Activated T-cell treated with anti-CD3 and anti-CD28 coated beads for 48 hours (primary cell): ENCODE measurements at regions not wholly inside any gene's neighbourhood (a gene's known extent, or its start where the extent isn't known, plus 50 kb on each side); places are given as distances from the start of the nearest gene placed in this dataset.

Experiments used
- DNase-seq: peaks from one replicate; pipeline ENCODE4 v3.0.0-alpha.2; 2020; ENCODE audit warnings: low read depth

DNA sequence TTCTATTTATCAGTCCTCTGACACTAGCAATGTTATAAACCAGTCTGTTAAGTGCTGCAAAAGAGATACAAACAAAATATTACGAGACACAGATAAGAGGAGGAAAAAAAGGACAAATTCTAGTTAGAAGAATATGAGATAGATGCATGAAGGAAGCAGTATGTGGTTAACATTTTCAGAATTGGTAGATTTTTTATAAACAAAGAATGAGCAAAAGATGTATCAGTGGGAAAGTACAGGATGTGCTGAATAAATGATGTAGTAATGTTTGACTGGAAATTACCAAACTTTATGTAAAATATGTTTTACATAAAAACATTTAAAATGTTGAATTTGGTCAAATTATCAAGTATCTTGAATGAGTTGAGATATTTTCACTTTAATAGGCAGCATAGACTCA is 574.2 kb downstream of the NUF2 start:
- no peak for DNase-seq

DNA sequence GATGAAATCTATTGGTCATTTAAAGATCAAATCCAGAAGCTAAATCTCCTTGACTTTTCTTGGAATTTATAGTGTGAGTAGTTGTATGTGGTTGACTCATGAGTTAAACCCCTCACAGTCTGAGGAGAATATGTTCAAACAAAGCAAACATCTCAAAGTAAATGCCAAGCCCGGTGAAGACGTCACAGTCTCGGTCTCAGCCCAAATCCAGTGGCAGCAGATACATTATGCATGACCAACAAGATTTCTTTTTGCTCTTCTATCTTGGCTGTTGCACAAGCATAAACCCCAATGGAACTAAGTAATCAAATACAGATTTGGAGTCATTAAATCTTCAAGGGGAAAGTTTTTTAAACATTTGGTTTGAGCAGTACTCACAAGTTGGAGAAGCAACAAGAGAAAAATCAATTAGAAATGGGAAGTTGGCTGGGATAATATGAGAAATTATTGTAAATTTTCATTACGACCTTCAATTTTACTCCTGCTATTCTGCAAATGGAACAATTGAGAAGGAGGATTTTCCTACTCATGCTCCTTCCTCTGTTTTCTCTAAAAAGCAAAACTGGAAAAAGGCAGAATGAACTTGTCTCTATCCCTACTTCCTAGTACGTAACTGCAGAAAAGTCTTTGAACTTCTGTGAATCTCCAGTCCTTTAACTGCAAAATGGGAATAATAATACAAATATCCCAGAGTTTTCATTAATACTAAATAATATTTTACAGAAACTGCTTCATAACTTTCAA is 575.8 kb downstream of the NUF2 start:
- DNase-seq = no peak

DNA sequence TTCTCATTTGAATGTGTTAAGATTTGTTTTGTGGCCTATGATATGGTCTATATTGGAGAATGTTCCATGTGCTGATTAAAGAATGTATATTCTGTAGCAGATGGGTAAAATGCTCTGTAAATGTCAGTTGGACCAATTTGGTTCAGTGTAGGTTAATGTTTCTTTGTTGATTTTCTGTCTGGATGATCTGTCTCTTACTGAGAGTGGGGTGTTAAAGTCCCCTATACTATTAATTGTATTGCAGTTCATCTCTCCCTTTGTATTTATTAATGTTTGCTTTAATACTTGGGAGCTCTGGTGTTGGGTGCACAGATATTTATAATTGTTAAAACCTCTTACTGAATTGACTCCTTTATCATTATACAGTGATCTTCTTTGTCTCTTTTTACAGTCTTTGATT is 584.5 kb downstream of the NUF2 start:
- no peak for DNase-seq

DNA sequence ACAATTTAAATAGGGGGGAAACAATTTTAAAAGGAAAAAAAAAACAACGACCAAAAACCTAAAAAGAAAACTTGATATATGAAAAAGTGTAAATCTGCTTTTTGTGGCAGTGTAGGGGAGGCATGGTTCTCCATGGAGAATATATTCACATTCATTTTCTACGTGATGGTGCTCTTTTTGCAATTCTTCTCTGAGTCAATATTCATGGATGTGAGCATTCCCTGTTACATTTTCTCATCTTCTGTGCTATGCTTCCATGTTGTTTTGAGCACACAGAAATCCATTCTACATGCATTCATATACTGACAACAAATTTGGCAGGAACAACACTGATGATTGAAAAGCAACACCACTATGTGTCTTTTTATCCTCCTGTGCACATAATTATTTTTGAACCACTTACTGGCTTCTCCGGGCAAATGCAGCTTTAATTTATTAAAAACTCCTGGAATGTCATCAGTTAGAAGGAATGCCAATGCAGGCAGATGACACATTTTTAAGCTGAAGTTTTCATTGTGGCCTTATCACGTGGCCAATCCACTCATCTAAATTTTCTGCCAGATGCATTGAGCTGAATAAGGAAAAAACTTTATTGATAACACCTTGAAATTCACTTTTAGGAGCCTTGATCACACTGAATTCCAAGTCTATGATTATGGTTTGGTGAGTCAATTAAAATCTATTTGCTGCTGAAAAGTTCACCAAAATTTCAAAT is 590.6 kb downstream of the NUF2 start:
- no peak for DNase-seq

DNA sequence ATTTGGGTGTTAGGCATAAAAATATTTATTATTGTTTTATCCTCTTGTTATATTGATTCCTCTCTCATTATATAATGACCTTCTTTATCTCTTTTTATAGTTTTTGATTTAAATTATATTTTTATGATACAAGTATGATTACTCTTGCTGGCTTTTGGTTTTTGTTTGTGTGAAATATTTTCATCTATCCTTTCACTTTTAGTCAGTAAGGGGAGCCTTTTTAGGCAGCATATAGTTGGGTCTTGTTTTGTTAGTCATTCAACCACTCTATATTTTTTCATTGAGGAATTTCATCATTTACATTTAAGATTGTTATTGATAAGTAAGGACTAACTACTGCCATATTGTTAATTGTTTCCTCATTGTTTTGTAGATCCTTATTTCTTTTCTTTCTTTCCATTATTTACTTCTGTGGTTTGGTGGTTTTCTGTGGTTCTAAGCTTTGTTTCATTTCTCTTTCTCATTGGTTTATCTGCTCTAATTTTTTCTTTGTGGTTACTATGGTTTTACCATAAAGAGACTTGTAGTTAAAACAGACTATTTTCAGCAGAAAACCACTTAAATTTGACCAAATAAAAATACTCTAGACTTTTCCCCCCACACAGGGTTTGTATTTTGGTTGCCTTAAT is 593.1 kb downstream of the NUF2 start:
- DNase-seq = no peak

DNA sequence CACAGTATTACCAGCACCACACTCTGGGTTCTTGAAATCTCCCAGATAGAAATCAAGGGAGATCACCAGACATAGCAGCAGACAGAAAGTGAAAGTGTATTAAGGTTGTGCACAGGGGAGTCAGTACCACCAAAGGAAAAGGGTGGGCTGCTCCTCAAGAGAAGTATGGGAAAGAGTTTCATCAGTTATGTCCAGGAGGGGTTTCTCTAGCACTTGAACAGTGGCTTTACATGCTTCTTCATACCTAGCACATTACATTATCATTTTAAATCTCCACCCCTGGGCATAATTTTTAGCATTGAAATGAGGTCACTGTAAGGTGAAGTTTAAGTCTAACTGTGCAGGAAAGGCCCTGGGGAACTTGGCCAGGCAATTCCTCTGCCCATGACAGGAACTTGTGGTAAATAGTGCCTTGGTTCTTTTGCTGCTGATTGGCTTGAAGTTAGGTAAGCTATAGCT is 601.0 kb downstream of the NUF2 start:
- DNase-seq = no peak

DNA sequence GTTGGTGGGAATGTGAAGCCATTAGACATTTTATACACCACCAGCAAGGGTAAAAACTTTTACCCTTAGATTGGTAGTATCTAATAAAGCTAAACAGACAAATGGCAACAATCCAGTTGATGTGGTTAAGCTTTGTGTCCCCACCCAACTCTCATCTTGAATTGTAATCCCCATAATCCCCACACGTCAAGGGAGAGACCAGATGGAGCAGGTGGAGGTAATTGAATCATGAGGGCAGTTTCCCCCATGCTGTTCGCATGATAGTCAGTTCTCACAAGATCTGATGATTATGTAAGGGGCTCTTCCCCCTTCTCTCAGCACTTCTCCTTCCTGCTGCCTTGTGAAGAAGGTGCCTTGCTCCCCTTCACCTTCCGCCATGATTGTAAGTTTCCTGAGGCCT is 602.3 kb downstream of the NUF2 start:
- DNase-seq = no peak

DNA sequence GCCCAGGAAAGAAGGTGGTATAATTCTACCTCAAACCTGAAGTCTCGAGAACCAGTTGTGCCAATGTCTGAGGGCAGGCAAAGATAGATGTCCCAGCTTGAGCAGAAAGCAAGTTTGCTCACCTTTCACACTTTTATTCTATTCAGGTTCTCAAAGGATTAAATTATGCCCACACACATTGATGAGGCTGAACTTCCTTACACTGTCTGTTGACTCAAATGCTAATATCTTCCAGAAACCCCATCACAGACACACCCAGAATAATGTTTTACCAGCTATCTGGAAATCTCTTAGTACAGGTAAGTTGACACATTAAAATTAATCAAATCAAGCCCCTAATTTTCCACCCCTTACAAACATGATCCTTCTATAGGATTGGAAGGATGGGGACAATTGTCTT is 605.7 kb downstream of the NUF2 start:
- no peak for DNase-seq

DNA sequence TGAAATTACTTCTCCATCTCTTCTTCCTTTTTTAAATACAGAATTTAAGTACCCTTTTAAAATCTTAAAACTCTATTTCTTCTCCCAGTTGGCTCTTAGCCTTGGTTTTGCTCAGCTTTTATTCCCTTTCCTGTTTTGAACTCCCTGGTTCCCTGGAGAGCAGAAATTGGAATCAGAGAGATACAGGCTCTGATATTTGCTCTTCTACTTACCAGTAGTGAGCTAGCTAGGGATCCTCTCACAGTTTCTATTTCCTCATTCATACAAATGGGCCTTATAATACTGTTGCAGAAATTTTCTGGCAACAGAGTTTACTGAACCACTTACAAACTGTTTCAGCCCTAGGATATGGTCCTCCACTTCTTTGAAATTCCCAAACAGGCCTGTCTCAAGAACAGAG is 606.3 kb downstream of the NUF2 start:
- no peak for DNase-seq

DNA sequence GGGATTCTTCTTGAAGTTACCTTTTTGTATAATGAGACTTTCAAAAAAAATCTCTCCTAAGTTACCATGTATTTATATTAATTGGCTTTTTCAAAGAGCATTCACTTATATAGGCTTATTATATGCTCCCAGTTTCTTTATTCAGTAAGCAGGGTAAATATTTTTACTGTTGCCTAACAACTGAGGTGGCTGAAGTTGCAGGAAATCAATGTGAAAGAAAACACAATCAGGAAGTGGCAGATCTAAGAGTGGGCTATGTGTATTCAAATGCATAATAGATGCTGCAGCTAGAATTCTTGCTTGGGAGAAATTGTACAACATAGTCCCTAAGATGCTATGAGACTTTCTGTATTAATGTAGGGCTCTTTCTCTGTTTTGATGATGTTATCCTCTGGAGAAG is 606.9 kb downstream of the NUF2 start:
- no peak for DNase-seq

DNA sequence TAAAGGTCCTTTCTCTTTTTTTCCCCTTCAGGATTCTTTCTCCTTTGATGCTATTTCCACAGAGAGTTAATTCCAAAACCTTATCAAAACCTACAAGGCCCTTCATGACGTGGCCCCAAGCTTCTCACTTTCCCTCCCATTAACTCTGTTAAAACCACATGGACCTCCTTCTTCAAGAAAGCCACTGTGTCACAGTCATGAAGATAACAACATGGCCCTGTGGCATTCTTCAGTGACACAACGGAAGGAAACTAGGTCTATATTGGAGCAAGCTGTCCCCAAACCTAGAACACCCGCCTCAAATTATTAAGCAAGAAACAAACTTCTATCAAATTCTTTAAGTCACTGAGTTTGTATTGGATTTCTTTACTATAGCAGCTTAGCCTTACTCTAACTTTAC is 611.1 kb downstream of the NUF2 start:
- DNase-seq = no peak

DNA sequence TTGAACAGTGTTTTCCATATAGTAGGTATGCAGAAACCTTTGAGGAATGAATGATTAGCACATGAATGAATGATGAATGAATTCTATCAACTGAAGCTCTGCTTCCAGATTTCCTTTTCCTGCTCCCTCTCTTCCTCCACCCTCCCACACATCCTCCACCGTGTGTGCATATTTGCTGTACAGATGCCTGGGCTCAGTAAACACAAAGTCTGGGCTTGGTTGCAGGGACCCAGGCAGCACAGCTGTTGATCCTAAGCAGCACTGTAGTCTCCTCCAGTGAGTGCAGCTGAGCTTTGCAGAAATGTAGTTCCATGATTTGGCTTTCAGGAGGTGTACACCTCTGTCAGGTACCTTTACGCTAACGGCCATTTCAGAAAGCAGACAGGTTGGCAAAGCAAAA is 611.7 kb downstream of the NUF2 start:
- DNase-seq = no peak

DNA sequence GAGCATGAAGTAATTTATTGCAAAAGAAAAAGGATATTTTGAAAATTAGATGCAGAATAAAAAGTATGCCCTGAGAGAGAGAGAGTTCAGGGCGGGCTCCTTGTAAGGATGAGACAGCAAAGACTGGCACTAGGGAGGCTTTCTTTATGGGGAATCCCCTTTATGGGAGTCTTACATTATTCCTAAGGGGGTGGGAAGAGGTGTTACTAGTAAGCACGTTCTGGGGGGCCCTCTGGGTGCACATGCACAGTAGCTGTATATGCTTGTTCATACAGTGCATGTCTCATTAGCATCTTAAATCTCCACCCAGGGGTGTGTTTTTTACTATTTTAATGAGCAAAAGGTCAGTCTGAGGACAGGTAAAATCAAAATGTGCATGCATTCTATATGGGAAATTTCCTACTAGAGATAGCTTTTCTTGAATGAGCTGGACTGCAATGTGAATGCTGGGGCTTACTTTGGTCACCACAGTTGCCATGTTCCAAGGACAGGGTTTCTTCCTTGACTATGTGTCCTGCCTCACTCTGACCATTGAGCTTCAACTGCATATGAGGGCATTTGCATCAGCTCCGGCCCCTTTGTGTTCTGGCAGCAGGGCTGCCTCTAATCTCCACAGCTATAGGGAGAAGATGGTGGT is 614.1 kb downstream of the NUF2 start:
- DNase-seq = no peak

DNA sequence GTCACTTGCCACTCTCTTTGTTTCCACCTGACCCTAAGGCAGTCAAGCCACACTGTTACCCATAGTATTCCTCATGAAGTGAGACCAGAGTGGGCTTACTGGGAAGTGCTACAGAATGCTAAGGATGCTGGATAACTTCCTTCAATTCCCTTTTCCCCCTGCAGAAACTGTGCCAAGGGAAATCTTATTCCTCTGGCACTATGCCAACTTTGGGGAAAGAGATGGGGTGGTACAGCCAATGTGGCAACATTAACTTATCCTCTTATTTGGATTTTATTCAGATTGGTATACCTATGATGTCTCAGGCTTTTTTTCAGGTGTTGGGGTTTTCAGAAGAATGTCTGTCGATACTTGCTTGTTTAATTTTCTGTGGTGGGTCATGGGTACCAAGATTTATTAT is 599.4 kb upstream of the PBX1 start:
- DNase-seq = no peak

DNA sequence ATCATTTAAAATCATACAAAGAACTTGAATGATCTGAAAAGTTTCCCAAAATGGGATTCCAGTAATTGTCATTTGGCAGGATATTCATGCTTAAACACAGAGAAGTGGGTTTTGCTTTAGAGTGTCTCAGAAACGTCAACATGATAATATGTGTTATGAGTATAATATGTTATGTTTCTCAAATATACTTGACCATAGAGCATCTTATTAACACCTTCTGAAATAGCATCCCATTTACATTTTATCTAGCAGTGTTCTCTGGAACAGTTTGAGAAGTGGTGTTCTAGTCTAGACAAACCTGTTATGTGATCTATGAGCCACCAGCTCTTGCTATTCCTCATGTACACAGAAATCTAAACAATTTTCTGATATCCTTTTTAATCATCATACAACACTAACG is 588.8 kb upstream of the PBX1 start:
- DNase-seq = no peak

DNA sequence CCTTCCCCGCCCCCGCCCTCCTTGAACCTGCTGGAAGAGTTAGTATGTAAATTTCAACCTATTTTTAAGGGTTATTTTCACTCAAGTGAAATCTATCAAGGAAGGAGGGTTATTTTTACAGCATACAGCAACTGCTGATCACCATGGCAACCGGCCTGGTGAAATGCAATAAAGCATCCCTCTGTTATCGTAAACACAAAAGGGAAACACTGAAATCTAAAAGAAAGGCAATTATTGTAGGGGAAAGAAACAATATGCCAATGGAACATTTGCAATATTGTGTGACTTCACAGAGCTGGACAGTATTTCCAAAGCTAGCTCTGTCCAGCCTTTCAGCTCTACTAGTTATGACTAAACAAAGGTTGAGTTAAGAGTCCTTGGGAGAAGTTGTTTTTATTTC is 588.3 kb upstream of the PBX1 start:
- no peak for DNase-seq

DNA sequence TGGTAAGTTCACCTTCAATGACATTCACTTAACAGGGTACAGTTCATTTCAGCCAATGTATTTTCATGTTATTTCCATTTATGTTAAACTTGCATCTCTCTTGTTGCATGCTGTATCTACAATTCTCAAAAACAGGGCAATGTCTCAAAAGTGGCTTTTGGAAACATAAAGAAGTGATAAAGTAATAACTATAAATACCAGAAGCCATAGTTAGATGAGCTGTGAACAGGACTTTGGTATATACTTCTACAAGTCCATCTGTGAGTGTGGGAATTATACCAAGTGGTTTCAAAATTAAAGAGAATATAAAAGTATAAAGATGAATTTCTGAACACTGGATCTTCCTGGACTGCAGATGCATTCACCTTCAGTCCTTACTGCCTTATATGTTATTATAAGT is 585.4 kb upstream of the PBX1 start:
- no peak for DNase-seq

DNA sequence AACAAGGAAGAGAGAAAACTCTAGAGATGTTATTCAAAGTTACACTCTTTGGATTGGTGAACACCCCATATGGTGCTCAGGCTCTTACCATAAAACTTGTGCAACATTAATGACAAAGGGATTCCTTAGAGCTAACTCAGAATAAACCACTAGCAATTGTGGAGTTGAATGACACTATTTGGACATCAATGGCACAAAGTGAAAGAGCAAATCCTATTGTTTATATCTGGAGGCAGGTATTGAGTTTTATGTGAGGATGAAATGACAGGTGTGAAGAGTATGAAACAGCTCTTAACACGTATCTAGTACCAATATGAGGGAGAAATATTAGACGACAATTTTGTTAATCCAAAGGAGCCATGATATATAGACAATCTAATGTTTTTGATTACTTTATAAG is 584.9 kb upstream of the PBX1 start:
- DNase-seq = no peak

DNA sequence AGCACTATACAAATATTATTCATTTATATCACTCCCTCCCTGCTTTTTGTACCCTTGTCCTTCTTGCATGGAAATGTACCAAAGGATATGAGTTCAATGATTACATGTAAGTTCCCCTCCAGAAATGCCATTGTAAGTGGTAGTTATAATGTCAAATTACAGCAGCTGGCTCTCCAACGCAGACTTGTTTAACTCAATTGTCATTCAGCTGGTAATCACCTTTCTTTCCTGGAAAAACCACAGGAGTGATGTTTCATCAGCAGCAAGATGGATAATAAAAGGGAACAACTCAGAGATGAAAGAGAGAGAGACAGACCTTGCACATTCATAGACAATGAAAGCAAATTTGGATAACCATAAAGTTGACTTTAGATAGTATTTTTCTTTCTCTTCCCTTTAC is 578.6 kb upstream of the PBX1 start:
- DNase-seq = no peak

DNA sequence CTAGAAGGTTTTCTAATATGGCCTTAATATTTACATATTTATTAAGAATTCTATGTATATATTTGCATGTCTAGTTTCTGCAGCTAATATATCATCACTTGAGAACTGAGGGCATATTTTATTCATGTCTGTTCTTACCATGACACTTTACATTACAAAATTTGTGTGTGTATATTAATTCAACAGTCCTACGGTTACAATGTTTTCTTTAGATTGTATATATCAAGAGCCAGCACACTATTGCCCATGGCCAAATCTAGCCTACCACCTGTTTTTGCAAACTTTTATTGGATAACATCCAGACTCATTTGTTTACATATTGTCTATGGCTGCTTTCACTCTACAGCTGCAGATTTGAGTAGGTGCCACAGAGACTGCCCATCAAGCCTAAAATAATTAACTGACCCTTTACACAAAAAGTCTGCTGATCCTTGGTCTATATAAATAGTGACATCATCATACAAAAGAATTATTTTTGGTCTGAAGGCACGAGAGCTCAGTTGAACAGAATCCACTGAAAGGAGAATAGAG is 577.4 kb upstream of the PBX1 start:
- no peak for DNase-seq

DNA sequence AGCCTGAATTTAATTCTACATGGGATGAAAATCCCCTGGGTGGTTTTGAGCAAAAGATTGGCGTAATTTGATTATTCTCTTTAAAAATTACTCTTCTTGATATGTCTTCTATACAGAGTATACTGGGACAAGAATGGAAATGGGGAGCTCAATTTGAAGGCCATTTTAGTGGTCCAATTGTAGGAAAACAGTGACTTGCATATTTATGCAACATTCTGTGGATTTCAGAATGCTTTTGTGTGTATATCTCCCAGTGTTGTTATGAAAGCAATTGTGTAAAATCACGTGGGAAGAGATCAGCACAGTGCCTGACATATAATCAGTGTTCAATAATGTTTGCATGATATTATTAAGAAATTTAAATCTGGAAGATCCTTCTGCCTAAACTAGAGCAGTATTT is 575.9 kb upstream of the PBX1 start:
- DNase-seq = no peak

DNA sequence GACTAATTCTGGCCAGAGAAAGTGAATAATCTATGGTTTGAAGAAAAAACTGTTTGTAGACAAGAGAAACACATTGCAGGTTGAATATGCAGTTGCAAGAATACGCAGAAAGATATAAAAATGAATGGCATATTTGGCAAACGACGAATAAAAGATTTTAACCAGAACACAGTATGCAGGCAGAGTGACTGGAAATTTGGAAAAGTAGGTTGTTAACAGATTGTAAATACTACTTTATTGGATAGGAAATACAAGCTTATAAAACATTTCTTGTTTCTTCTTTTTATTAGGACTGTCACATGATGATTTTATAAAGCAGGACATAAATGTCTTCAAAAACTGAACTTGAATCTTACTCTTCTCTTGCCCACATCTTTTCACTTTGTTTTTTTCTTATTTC is 573.3 kb upstream of the PBX1 start:
- DNase-seq = no peak

DNA sequence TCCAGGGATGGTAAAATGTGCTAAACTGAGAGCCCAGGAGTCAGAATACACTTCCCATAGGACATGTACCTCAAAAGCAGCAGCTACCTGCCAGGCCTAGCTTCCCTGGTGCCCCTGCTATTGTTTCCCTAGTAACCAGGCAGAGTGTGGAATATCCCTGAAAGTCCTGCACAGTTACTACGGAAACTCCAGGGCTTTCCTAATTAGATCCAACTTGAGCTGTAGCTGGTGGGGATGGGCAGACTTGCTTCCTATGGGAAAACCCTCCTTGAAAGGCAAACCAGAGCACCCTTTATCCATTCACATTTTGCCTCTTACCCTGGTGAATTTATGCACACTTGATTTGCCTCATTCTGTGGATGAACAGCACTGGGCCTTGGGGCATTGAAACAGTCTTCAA is 559.9 kb upstream of the PBX1 start:
- DNase-seq = no peak
